HFFc6 (cell line): ENCODE measurements at regions not wholly inside any gene's neighbourhood (a gene's known extent, or its start where the extent isn't known, plus 50 kb on each side); places are given as distances from the start of the nearest gene placed in this dataset.

Experiments
- DNase-seq: peaks from one replicate; pipeline ENCODE4 v3.0.0-alpha.2; 2018
- H3K27ac Mint-ChIP-seq: 2 replicates; pipeline ENCODE4 v1.8.0; 2020; ENCODE audit warnings: mild to moderate bottlenecking, mixed read lengths
- H3K27me3 Mint-ChIP-seq: 2 replicates; pipeline ENCODE4 v1.8.0; 2021; ENCODE audit warnings: mild to moderate bottlenecking, moderate library complexity, mixed read lengths; ENCODE audit not compliant: insufficient read depth
- H3K36me3 Mint-ChIP-seq: 2 replicates; pipeline ENCODE4 v1.8.0; 2021; ENCODE audit warnings: low read depth, mixed read lengths
- H3K4me1 Mint-ChIP-seq: 2 replicates; pipeline ENCODE4 v1.8.0; 2020; ENCODE audit warnings: low read depth, mixed read lengths
- H3K4me3 Mint-ChIP-seq: 2 replicates; pipeline ENCODE4 v1.8.0; 2020; ENCODE audit warnings: mild to moderate bottlenecking, moderate library complexity, mixed read lengths
- H3K9me3 Mint-ChIP-seq: 2 replicates; pipeline ENCODE4 v1.8.0; 2020; ENCODE audit warnings: mild to moderate bottlenecking, mixed read lengths
- CTCF ChIP-seq: fragments of 200-600 bp; sonication (generic); IDR thresholded peaks from 2 replicates; pipeline ENCODE4 v1.5.0; 2021; ENCODE audit warnings: antibody characterized with exemption, mild to moderate bottlenecking

- no peak for TF ChIP-seq CTCF
- no peak for DNase-seq
- H3K4me1 Mint-ChIP-seq: no peaks in the 10 kb centered on the region
- peaks cover 4% of the 10 kb centered on the region for H3K27me3 Mint-ChIP-seq
- no peaks in the 10 kb centered on the region for H3K36me3 Mint-ChIP-seq
- H3K4me3 Mint-ChIP-seq: no peak overlapping the region
- no peak overlapping the region for H3K27ac Mint-ChIP-seq
- H3K9me3 Mint-ChIP-seq: peaks cover 13% of the 10 kb centered on the region
Observed at GRCh38 chr9:32218100-32218767, 166.2 kb upstream of the ACO1 start.

- DNase-seq: no peak
- peaks cover 12% of the 10 kb centered on the region for H3K9me3 Mint-ChIP-seq
- no peak for TF ChIP-seq CTCF
- H3K27ac Mint-ChIP-seq: no peak overlapping the region
- no peak overlapping the region for H3K4me3 Mint-ChIP-seq
- H3K27me3 Mint-ChIP-seq: peaks cover 4% of the 10 kb centered on the region
- no peaks in the 10 kb centered on the region for H3K36me3 Mint-ChIP-seq
- no peaks in the 10 kb centered on the region for H3K4me1 Mint-ChIP-seq
Observed at GRCh38 chr9:32220750-32221149, 163.7 kb upstream of the ACO1 start.

GRCh38 chr9:32234451-32234850 lies 150.0 kb upstream of the ACO1 start:
- no peaks in the 10 kb centered on the region for H3K27me3 Mint-ChIP-seq
- no peaks in the 10 kb centered on the region for H3K4me1 Mint-ChIP-seq
- no peak overlapping the region for H3K27ac Mint-ChIP-seq
- H3K36me3 Mint-ChIP-seq: no peaks in the 10 kb centered on the region
- H3K4me3 Mint-ChIP-seq: no peak overlapping the region
- DNase-seq: no peak
- peaks cover 29% of the 10 kb centered on the region for H3K9me3 Mint-ChIP-seq
- TF ChIP-seq CTCF: no peak

- TF ChIP-seq CTCF: no peak
- H3K4me1 Mint-ChIP-seq: no peaks in the 10 kb centered on the region
- no peak for DNase-seq
- H3K4me3 Mint-ChIP-seq: no peak overlapping the region
- H3K36me3 Mint-ChIP-seq: no peaks in the 10 kb centered on the region
- H3K27me3 Mint-ChIP-seq: no peaks in the 10 kb centered on the region
- no peak overlapping the region for H3K27ac Mint-ChIP-seq
- no peaks in the 10 kb centered on the region for H3K9me3 Mint-ChIP-seq
Observed at GRCh38 chr9:32247168-32247567, 137.3 kb upstream of the ACO1 start.

- no peaks in the 10 kb centered on the region for H3K9me3 Mint-ChIP-seq
- no peak overlapping the region for H3K4me3 Mint-ChIP-seq
- no peaks in the 10 kb centered on the region for H3K36me3 Mint-ChIP-seq
- no peaks in the 10 kb centered on the region for H3K4me1 Mint-ChIP-seq
- DNase-seq: no peak
- TF ChIP-seq CTCF: no peak
- H3K27me3 Mint-ChIP-seq: no peaks in the 10 kb centered on the region
- no peak overlapping the region for H3K27ac Mint-ChIP-seq
Observed at GRCh38 chr9:32248189-32248712, 136.2 kb upstream of the ACO1 start.
